ENCODE measurements at regions not wholly inside any gene's neighbourhood (a gene's known extent, or its start where the extent isn't known, plus 50 kb on each side); places are given as distances from the start of the nearest gene placed in this dataset.
A peak's percentile ranks its signal among the peaks of the same experiment; 100 is the strongest.

- DNase-seq (ENCODE audit: low spot score) = no peak
Measured at GRCh38 chr10:58885146-58885545, 291.3 kb upstream of the PHYHIPL start.

GRCh38 chr10:58885686-58886345 lies 290.6 kb upstream of the PHYHIPL start:
- no peak for DNase-seq (ENCODE audit: low spot score)

GRCh38 chr10:58886406-58886805 lies 290.0 kb upstream of the PHYHIPL start:
- no peak for DNase-seq (ENCODE audit: low spot score)

GRCh38 chr10:58887474-58887873 lies 289.0 kb upstream of the PHYHIPL start:
- no peak for DNase-seq (ENCODE audit: low spot score)

- no peak for DNase-seq (ENCODE audit: low spot score)
Measured at GRCh38 chr10:58888957-58889356, 287.5 kb upstream of the PHYHIPL start.

- no peak for DNase-seq (ENCODE audit: low spot score)
Measured at GRCh38 chr10:58892031-58892531, 284.4 kb upstream of the PHYHIPL start.

- no peak for DNase-seq (ENCODE audit: low spot score)
Measured at GRCh38 chr10:58894929-58895328, 281.5 kb upstream of the PHYHIPL start.

GRCh38 chr10:58896229-58896628 lies 280.2 kb upstream of the PHYHIPL start:
- no peak for DNase-seq (ENCODE audit: low spot score)

GRCh38 chr10:58897236-58897635 lies 279.2 kb upstream of the PHYHIPL start:
- DNase-seq (ENCODE audit: low spot score) = no peak

GRCh38 chr10:58897708-58898107 lies 278.7 kb upstream of the PHYHIPL start:
- no peak for DNase-seq (ENCODE audit: low spot score)

- no peak for DNase-seq (ENCODE audit: low spot score)
Measured at GRCh38 chr10:58898854-58899573, 277.4 kb upstream of the PHYHIPL start.

GRCh38 chr10:58901092-58901646 lies 275.3 kb upstream of the PHYHIPL start:
- DNase-seq (ENCODE audit: low spot score) = no peak

- DNase-seq (ENCODE audit: low spot score) = no peak
Measured at GRCh38 chr10:58903071-58903470, 273.4 kb upstream of the PHYHIPL start.

- no peak for DNase-seq (ENCODE audit: low spot score)
Measured at GRCh38 chr10:58909881-58910280, 266.6 kb upstream of the PHYHIPL start.

- DNase-seq (ENCODE audit: low spot score) = no peak
Measured at GRCh38 chr10:58913717-58914116, 262.7 kb upstream of the PHYHIPL start.

GRCh38 chr10:58918887-58919286 lies 257.6 kb upstream of the PHYHIPL start:
- DNase-seq (ENCODE audit: low spot score) = no peak

- peak; percentile 29 for DNase-seq (ENCODE audit: low spot score)
Measured at GRCh38 chr10:58919927-58920654, 256.4 kb upstream of the PHYHIPL start.

GRCh38 chr10:58920655-58921003 lies 255.8 kb upstream of the PHYHIPL start:
- DNase-seq (ENCODE audit: low spot score) = no peak

GRCh38 chr10:58921421-58921855 lies 255.0 kb upstream of the PHYHIPL start:
- no peak for DNase-seq (ENCODE audit: low spot score)

GRCh38 chr10:58925381-58925780 lies 251.1 kb upstream of the PHYHIPL start:
- DNase-seq (ENCODE audit: low spot score) = no peak

- DNase-seq (ENCODE audit: low spot score) = no peak
Measured at GRCh38 chr10:58930500-58930899, 245.9 kb upstream of the PHYHIPL start.

- DNase-seq (ENCODE audit: low spot score) = no peak
Measured at GRCh38 chr10:58932126-58932525, 244.3 kb upstream of the PHYHIPL start.

Data from AG08396 (cell line).